ENCODE measurements at regions not wholly inside any gene's neighbourhood (a gene's known extent, or its start where the extent isn't known, plus 50 kb on each side); places are given as distances from the start of the nearest gene placed in this dataset.

DNA sequence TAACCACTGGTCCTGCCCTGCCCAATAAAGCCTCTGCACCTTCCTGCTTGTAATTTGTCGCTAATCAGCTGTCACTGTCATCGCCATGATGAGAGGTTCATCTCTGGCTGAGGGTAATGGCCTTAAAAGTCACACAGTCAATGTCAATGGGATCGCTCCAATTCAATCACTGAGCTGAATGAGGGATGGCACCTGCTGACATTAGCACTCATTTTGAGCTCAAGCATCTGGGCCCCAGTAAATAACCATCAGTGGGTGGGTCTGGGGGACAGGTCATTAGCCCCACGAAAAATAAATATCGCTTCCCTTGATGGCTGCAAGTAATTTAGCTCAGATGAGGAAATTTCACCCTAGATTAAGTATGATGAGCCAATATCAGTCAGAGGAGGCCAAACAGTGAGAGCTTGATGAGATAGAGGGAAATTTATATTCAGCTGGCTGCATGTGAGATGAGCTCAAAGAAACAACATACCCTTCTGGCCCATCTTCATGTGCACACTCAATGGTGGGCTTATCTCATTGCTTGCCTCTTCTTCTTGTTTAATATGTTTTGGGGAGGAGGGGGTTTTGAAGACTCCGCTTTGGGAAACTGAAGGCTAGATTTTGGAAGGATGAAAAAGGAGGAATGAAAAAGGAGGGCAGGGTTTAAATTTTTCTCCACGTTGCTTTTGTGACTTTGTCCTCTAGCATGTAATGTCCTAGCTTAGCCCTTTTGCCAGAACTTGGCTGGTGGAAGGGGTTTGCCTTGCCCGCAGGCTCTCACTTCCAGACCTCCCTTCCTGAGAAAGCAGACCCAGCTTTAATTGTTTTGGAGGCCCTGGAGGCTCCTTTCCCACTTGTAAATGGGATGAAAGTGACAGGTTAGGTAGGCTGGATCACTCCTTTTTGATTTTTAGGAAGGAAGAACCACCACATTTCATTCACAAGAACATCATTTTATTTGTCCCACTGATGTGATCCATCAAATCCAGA, 84.8 kb upstream of the PAQR3 start:
- DNase-seq (ENCODE audit: low spot score): no peak

- no peak for DNase-seq (ENCODE audit: low spot score)
Observed at GRCh38 chr4:79022529-79022928, 83.3 kb upstream of the PAQR3 start.

- no peak for DNase-seq (ENCODE audit: low spot score)
Observed at GRCh38 chr4:79017481-79017880, 78.2 kb upstream of the PAQR3 start.

GRCh38 chr4:79016878-79017277, 77.6 kb upstream of the PAQR3 start:
- DNase-seq (ENCODE audit: low spot score): no peak

- no peak for DNase-seq (ENCODE audit: low spot score)
Observed at GRCh38 chr4:79015411-79015810, 76.2 kb upstream of the PAQR3 start.

DNA sequence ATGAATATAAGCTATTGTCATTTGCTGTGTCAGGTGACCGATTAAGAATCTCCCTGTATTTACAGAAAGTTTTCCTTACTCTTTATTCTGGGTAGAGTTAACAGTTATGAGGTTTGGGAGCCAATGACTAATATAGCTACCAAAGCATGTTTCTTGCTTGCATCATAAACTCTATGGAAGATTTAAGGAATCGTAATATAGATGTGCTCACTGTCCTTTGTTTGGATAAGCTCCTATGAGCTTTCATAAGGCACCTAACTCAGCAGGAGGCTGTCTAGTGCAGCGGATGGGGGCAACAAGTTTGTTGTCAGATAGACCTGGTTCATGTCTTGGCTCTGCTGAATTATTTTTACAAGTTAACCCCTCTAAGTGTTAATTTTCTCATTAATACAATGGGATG, 75.0 kb upstream of the PAQR3 start:
- no peak for DNase-seq (ENCODE audit: low spot score)

GRCh38 chr4:79013756-79014155, 74.5 kb upstream of the PAQR3 start:
- DNase-seq (ENCODE audit: low spot score): no peak

DNA sequence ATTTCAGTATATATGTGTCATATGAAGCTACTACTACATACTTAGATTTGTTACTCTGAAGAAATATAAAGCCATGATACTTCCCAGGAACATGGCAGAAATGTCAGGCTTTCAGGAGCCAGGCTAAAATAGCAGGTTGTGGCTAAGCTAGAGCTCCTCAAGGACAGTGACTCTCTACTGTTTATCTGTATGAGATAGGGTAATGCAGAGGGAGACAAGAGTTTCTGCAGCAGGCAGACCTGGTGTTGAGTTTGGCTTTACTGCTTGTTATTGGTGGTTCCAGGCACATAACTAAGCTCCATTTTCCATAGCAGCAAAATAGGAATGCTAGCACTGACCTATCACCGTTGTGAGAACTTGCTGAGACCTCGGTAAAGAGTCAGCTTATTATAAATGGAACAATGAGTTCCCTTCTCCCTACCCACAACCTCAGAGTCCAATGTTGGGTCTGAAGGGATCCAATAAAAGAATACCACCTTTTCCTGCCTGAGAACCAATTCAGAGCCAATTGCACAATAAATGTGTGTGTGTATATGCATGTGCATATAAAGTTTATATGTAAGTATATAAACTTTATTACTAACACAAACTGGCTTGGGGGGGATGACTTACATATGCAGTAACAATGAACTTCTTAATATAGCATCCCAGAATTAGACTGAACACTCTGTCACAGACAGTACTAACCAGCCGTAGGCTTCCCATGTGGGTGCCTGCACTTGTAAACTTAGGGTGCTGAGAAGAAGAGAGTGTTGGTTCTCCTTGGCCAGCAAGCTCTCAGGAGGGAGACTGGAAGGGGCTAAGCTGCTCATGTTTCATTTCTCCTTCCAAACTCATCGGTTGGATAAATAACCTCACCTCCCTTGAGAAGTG, 51.9 kb upstream of the PAQR3 start:
- DNase-seq (ENCODE audit: low spot score): no peak

DNA sequence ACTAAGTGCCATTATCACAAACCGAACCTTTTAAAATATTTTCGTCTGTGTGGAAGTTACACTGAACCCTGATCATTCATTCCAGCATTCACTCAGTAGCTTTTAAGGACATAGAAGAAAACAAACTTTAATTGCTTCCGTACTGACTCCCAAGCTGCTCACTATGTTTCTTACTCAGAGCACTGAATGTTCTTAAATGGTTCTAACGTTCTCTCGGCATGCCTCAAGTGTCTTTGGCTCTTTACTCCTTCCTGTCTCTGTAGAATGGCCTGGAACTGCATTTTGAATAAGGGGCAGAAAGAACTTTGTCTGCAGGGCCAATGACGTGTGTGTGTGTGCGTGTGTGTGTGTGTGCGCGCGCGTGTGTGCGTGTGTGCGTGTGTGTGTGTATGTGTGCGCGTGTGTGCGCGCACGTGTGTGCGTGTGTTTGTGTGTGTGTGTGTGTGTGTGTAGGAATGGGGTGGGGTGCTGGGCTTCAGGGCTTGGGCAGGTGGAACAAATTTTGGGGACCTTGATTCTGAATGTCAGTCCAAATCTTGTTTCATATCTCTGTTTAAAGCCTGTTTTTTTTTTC, 50.5 kb upstream of the PAQR3 start:
- DNase-seq (ENCODE audit: low spot score): no peak

Measured in GM03348 (cell line).